Activated T-cell treated with anti-CD3 and anti-CD28 coated beads for 1 hour (primary cell): ENCODE measurements at regions not wholly inside any gene's neighbourhood (a gene's known extent, or its start where the extent isn't known, plus 50 kb on each side); places are given as distances from the start of the nearest gene placed in this dataset.

Experiments
- DNase-seq: peaks from one replicate; pipeline ENCODE4 v3.0.0-alpha.2; 2020; ENCODE audit warnings: low read depth

- no peak for DNase-seq
Observed at GRCh38 chr16:51592001-51592501, 441.0 kb upstream of the SALL1 start.

GRCh38 chr16:51591480-51591879, 440.4 kb upstream of the SALL1 start:
- DNase-seq, result no peak

- no peak for DNase-seq
Observed at GRCh38 chr16:51579652-51580360, 428.7 kb upstream of the SALL1 start.

DNA sequence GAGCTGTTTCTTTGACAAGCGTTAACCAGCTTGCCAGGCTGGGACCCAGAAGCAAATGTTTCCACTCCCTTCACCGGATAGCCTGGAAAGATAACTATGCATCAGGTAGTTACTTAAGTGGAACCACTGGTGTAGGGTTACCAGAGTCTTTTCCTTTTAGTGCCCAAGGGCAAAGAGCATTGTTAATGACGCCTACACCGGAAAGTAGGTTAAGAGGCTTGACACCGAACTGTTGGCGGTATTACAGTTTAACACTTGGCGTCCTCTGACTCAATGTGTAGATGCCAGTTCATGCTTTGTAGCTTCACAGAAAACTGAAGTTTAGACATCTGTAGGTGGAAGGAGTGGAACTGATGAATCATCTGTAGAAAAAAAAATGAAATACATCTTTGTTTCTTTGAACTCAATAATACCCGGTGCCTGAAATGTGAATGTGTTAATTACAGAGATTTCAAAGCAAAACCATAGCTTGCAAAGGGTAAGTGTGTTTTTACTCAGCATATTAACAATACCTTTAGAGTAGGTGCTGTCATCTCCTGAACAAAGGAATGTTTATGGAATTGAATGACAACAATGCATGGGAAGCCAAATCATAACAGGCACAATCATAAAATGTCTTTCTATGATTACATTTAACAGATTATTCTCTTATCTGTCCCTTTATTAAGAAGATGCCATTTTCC, 426.7 kb upstream of the SALL1 start:
- no peak for DNase-seq

- DNase-seq, result no peak
Observed at GRCh38 chr16:51576498-51577195, 425.6 kb upstream of the SALL1 start.

DNA sequence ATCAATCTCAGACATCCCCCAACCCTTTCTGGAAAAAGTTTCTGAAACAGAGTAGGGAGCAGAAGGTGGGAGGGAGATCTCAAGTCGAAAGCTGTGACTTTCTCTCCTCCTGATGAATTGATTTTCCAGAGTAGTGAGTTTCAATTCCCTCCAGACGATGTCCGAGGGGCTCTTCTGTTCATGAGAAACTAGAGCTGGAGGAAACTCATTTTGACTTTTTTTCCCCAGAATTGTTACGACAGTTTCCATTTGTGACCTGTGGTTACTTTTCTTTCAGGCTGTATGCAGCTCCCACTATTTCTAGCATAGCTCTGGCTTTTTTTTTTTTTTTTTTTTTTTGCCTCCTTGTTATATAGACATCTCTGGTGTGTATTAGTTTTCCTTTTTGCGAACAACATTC, 422.1 kb upstream of the SALL1 start:
- no peak for DNase-seq

- no peak for DNase-seq
Observed at GRCh38 chr16:51569203-51569931, 418.3 kb upstream of the SALL1 start.

DNA sequence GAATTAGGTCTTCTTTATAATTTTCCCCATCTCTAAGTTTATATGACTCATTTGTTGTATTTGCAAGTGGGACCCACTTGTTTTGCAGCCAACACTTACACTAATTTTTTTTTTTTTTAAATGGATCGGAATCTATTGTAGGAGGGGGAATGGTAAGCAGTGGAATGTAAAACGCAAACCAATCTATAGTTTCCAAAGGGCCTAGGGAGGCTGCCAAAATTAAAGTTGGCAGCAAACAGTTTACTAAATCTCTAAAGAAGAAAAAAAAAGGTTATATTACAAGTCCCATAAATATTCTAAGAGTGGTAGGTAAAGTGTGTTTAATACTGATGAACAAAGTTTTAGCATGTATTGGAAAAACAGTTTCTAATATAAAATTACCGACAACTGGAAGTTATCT, 416.8 kb upstream of the SALL1 start:
- DNase-seq, result no peak

DNA sequence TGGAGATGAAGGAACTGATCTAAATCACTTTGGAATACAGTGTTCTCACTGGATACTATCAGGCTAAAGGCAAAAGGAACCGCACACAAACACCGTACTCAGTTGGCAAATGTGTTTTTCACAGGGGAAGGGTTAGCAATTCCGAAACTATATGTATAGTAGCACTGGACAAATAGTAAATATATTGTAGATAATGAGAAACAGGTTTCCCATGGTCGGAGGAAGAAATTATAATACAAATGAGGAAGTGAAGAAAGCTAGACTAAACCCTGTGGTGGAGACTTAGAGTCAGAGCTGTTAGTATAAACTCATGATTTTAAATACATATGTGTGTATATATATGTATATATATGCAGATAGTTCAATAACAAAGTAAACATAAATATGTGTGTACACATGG, 414.1 kb upstream of the SALL1 start:
- no peak for DNase-seq

- DNase-seq, result no peak
Observed at GRCh38 chr16:51562891-51563290, 411.8 kb upstream of the SALL1 start.

- no peak for DNase-seq
Observed at GRCh38 chr16:51559901-51560300, 408.8 kb upstream of the SALL1 start.

DNA sequence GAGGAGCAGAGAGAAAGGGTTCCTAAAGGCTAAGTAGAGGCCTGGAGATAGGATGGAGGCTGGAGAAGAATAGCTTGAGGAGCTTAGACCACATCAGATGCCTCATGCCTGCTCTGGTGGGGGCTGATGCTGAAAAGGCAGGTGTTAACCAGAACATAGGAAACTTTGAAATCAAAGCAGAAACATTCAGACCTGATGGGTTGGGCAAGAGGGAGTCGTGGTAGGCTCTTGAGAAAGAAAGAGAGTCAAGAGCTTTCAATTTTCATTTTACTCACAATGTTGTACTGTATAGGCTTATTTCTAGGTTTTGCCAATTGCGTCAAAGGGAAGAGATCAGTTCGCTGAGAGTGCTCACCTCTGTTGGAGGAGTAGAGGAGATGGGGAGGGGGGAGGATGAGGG, 406.6 kb upstream of the SALL1 start:
- no peak for DNase-seq

GRCh38 chr16:51556694-51557340, 405.7 kb upstream of the SALL1 start:
- DNase-seq, result no peak

DNA sequence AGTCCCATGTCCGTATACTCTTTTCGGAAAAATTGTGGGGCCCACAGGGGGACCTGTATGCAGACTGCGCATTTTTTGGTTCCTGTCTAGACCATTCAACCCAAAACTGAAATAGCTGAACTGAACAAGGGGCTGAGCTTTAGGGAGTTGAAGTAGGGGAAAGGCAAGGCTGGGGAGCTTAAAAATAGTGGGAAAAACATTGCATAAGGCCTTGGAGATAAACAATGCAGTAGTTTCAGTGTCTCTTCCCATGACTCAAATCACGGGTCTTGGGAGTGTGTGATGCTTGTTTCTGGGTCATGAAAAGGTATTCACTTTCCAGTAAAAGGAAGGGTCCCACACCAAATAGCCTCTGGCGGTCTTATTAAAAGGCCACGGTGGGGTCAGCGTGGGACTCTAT, 402.8 kb upstream of the SALL1 start:
- no peak for DNase-seq

DNA sequence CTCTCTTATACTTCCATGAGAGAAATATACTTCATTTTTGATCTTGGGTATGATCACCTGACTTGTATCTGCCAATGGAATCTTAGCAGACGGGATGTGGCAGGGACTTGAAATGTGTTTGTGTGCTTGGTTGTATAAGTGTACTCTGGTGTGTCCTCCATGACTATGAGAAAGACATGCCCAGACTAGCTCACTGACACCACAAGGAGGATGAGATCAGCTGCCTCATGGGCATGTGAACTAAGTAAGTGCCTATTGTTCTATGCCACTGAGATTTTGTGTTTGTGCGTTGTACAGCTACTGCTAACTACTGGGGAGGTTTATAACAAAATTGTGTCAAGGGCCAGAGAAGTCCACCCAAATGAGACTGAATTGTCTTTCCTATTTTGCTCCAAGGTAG, 402.2 kb upstream of the SALL1 start:
- DNase-seq, result no peak

- no peak for DNase-seq
Observed at GRCh38 chr16:51550800-51551347, 399.8 kb upstream of the SALL1 start.

DNA sequence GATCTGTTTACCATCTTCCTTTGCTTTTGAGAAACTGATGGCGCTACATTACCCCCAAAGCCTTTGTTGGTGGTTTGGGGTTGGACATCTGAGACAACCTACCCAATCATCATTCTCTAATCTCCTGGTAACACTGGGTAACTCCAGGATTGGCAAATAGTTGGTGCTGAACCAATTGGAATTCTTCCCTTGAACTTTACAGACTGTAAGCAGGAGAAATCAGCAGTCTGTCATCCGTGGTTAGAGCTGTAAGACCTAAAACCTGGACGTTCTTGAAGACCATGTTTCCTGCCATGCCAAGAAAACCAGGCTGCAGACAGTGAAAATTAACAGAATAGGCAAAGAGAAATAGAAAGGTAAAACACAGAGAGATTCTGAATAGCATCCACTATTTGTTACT, 398.8 kb upstream of the SALL1 start:
- no peak for DNase-seq

DNA sequence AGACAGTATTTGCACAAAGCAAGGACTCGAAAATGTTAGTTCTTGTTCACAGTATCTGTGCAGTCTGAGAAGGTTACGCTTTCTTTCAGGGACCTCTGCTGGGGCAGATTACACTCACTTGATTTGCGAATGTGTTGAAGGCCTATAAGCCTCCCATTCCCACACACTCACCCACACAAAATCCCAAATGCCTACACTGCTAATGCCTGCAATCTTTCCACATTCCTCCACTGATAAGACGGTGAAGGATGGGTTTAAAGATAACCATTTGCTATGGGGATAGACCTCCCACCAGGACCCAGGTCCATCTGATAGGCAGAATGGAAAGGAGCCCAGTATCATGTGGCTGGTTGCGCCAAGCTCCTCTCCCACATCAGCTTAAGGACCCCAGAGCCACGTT, 394.9 kb upstream of the SALL1 start:
- DNase-seq, result no peak

- DNase-seq, result no peak
Observed at GRCh38 chr16:51544851-51545467, 393.9 kb upstream of the SALL1 start.

- no peak for DNase-seq
Observed at GRCh38 chr16:51543971-51544370, 392.9 kb upstream of the SALL1 start.
